OCI-LY1 (cell line): ENCODE measurements at regions not wholly inside any gene's neighbourhood (a gene's known extent, or its start where the extent isn't known, plus 50 kb on each side); places are given as distances from the start of the nearest gene placed in this dataset.
"Not testable (repeated sequence)": the region's sequence is repeated elsewhere in the genome, so short reads cannot be mapped to it uniquely, and the experiment has no call there.

Experiments
- H2AFZ ChIP-seq: fragments of 200-600 bp; sonication (generic), shearing (Covaris generic); 2 replicates; pipeline ENCODE4 v1.6.0; 2014; ENCODE audit warnings: antibody characterized with exemption, mild to moderate bottlenecking, low read length
- H3F3A ChIP-seq: fragments of 200-600 bp; sonication (generic), shearing (Covaris generic); 2 replicates; pipeline ENCODE4 v1.6.0; 2014; ENCODE audit warnings: mild to moderate bottlenecking, antibody characterized with exemption, low read length, moderate library complexity; ENCODE audit not compliant: insufficient read depth
- H3K27ac ChIP-seq: fragments of 200-600 bp; sonication (generic); 2 replicates; pipeline ENCODE4 v1.5.1; 2014; ENCODE audit warnings: low read length, mixed run types, mild to moderate bottlenecking, low read depth; ENCODE audit not compliant: poor library complexity, severe bottlenecking
- H3K27me3 ChIP-seq: fragments of 200-600 bp; sonication (generic); 2 replicates; pipeline ENCODE4 v1.6.0; 2014; ENCODE audit warnings: antibody characterized with exemption, mild to moderate bottlenecking, low read length, moderate library complexity; ENCODE audit not compliant: insufficient read depth
- H3K36me3 ChIP-seq: fragments of 200-600 bp; sonication (generic); 2 replicates; pipeline ENCODE4 v1.6.1; 2014; ENCODE audit warnings: mild to moderate bottlenecking, antibody characterized with exemption, low read length, moderate library complexity, mixed read lengths; ENCODE audit not compliant: insufficient read depth
- H3K4me1 ChIP-seq: fragments of 200-600 bp; sonication (generic); 2 replicates; pipeline ENCODE4 v1.5.1; 2014; ENCODE audit warnings: mild to moderate bottlenecking, low read length, moderate library complexity; ENCODE audit not compliant: insufficient read depth, severe bottlenecking
- H3K4me2 ChIP-seq: fragments of 200-600 bp; sonication (generic), shearing (Covaris generic); 2 replicates; pipeline ENCODE4 v1.6.1; 2014; ENCODE audit warnings: low read length
- H3K4me3 ChIP-seq: fragments of 200-600 bp; sonication (generic); 2 replicates; pipeline ENCODE4 v1.5.1; 2014; ENCODE audit warnings: low read length, low read depth, mild to moderate bottlenecking, mixed read lengths; ENCODE audit not compliant: poor library complexity, severe bottlenecking
- H3K79me2 ChIP-seq: fragments of 200-600 bp; shearing (Covaris generic); 2 replicates; pipeline ENCODE4 v1.6.1; 2016; ENCODE audit warnings: mixed run types, low read length, mixed read lengths; ENCODE audit not compliant: insufficient read depth
- H3K9ac ChIP-seq: fragments of 200-600 bp; sonication (generic), shearing (Covaris generic); 2 replicates; pipeline ENCODE4 v1.6.1; 2014; ENCODE audit warnings: mild to moderate bottlenecking, low read length, mixed read lengths
- H3K9me2 ChIP-seq: fragments of 200-600 bp; sonication (generic), shearing (Covaris generic); 2 replicates; pipeline ENCODE4 v1.6.1; 2014; ENCODE audit warnings: low read depth, mild to moderate bottlenecking, low read length, mixed read lengths
- H3K9me3 ChIP-seq: fragments of 200-600 bp; shearing (Covaris generic); 2 replicates; pipeline ENCODE4 v1.6.1; 2014; ENCODE audit warnings: low read length, mixed read lengths
- H4K20me1 ChIP-seq: fragments of 200-600 bp; sonication (generic), shearing (Covaris generic); 2 replicates; pipeline ENCODE4 v1.6.0; 2016; ENCODE audit warnings: mild to moderate bottlenecking, low read length; ENCODE audit not compliant: insufficient read depth
- CTCF ChIP-seq: fragments of 200-600 bp; sonication (generic), shearing (Covaris generic); IDR thresholded peaks from 2 replicates; pipeline ENCODE4 v1.5.1; 2017; ENCODE audit warnings: mild to moderate bottlenecking, antibody characterized with exemption, low read length, moderate library complexity, mixed read lengths
- EZH2 ChIP-seq: fragments of 200-600 bp; sonication (generic), shearing (Covaris generic); IDR thresholded peaks from 2 replicates; pipeline ENCODE4 v1.8.0; 2017; ENCODE audit warnings: borderline replicate concordance, mixed run types, mild to moderate bottlenecking, antibody characterized with exemption, low read length, moderate library complexity, mixed read lengths

- no peaks in the 10 kb centered on the region for H3K36me3 ChIP-seq
- no peak overlapping the region for H2AFZ ChIP-seq
- no peak overlapping the region for H3K4me3 ChIP-seq
- H3K4me2 ChIP-seq, result no peak overlapping the region
- no peaks in the 10 kb centered on the region for H3K9me3 ChIP-seq
- no peaks in the 10 kb centered on the region for H4K20me1 ChIP-seq
- no peaks in the 10 kb centered on the region for H3K79me2 ChIP-seq
- H3K27ac ChIP-seq, result no peak overlapping the region
- no peaks in the 10 kb centered on the region for H3F3A ChIP-seq
- no peak overlapping the region for H3K9ac ChIP-seq
- no peaks in the 10 kb centered on the region for H3K4me1 ChIP-seq
- no peak for TF ChIP-seq CTCF
- TF ChIP-seq EZH2, result no peak
- H3K9me2 ChIP-seq, result no peaks in the 10 kb centered on the region
- no peaks in the 10 kb centered on the region; the same call in 1 of the 2 replicates for H3K27me3 ChIP-seq
Measured at GRCh38 chr17:16878084-16878483, 93.8 kb downstream of the TNFRSF13B start.

- H2AFZ ChIP-seq, result no peak overlapping the region
- H3K9ac ChIP-seq, result no peak overlapping the region
- no peaks in the 10 kb centered on the region for H4K20me1 ChIP-seq
- no peaks in the 10 kb centered on the region for H3K79me2 ChIP-seq
- no peaks in the 10 kb centered on the region for H3K9me2 ChIP-seq
- no peaks in the 10 kb centered on the region; the same call in 1 of the 2 replicates for H3K27me3 ChIP-seq
- no peaks in the 10 kb centered on the region for H3K4me1 ChIP-seq
- H3K36me3 ChIP-seq, result no peaks in the 10 kb centered on the region
- no peaks in the 10 kb centered on the region for H3F3A ChIP-seq
- H3K27ac ChIP-seq, result no peak overlapping the region
- H3K4me3 ChIP-seq, result no peak overlapping the region
- no peak for TF ChIP-seq CTCF
- no peak for TF ChIP-seq EZH2
- no peak overlapping the region for H3K4me2 ChIP-seq
- no peaks in the 10 kb centered on the region for H3K9me3 ChIP-seq
Measured at GRCh38 chr17:16877099-16877498, 94.8 kb downstream of the TNFRSF13B start.

- no peaks in the 10 kb centered on the region for H3F3A ChIP-seq
Measured at GRCh38 chr17:16875662-16876061, 96.3 kb downstream of the TNFRSF13B start.

GRCh38 chr17:16874216-16874615 is 97.7 kb downstream of the TNFRSF13B start:
- not testable (repeated sequence) for H4K20me1 ChIP-seq, H2AFZ ChIP-seq, H3K27ac ChIP-seq, H3K4me3 ChIP-seq, H3K9me2 ChIP-seq, H3K9me3 ChIP-seq, H3K4me1 ChIP-seq, H3K36me3 ChIP-seq, H3K4me2 ChIP-seq, H3K27me3 ChIP-seq, H3F3A ChIP-seq, H3K79me2 ChIP-seq, H3K9ac ChIP-seq

More at GRCh38 chr17:16875662-16876061, 96.3 kb downstream of the TNFRSF13B start:
- H3K79me2 ChIP-seq, result no peaks in the 10 kb centered on the region
- no peak overlapping the region for H3K27ac ChIP-seq
- no peak overlapping the region for H2AFZ ChIP-seq
- H3K9me3 ChIP-seq, result no peaks in the 10 kb centered on the region
- no peaks in the 10 kb centered on the region for H3K36me3 ChIP-seq
- no peak for TF ChIP-seq EZH2
- TF ChIP-seq CTCF, result no peak
- H3K4me1 ChIP-seq, result no peaks in the 10 kb centered on the region
- H4K20me1 ChIP-seq, result no peaks in the 10 kb centered on the region
- H3K4me3 ChIP-seq, result no peak overlapping the region
- H3K4me2 ChIP-seq, result no peak overlapping the region
- H3K27me3 ChIP-seq, result no peaks in the 10 kb centered on the region; the same call in 1 of the 2 replicates
- no peak overlapping the region for H3K9ac ChIP-seq
- no peaks in the 10 kb centered on the region for H3K9me2 ChIP-seq
